OCI-M1 (cell line): ENCODE measurements at regions not wholly inside any gene's neighbourhood (a gene's known extent, or its start where the extent isn't known, plus 50 kb on each side); places are given as distances from the start of the nearest gene placed in this dataset.
"Not testable (repeated sequence)": the region's sequence is repeated elsewhere in the genome, so short reads cannot be mapped to it uniquely, and the experiment has no call there.

Experiments
- DNase-seq: peaks from one replicate; lab custom pipeline; 2025; lab: John Stamatoyannopoulos, UW

- DNase-seq: no peak
These were observed 85.9 kb downstream of the ASMT start for GRCh38 chrX:1700757-1701156.

DNA sequence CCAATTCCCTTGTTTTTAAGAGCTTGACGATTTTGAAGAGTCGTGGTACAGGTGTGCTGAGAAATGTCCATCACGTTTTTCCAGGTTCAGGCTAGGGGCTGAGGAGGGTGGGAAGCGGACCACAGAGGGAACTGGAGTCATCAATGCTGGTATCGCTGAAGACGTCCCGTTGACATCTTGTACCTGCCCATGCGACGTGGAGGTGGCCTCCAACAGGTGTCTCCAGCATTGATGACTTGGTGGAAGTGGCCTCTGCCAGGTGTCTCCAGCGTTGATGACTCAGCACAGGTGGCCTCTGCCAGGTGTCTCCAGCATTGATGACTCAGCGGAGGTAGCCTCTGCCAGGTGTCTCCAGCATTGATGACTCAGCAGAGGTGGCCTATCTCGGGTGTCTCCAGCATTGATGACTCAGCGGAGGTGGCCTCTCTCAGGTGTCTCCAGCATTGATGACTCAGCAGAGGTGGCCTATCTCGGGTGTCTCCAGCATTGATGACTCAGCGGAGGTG lies 86.6 kb downstream of the ASMT start:
- not testable (repeated sequence) for DNase-seq

- DNase-seq: not testable (repeated sequence)
These were observed 87.3 kb downstream of the ASMT start for GRCh38 chrX:1702142-1702541.

- not testable (repeated sequence) for DNase-seq
These were observed 87.7 kb downstream of the ASMT start for GRCh38 chrX:1702557-1702956.

- not testable (repeated sequence) for DNase-seq
These were observed 94.4 kb downstream of the ASMT start for GRCh38 chrX:1709277-1709676.

GRCh38 chrX:1713296-1713695 lies 98.4 kb downstream of the ASMT start:
- no peak for DNase-seq

GRCh38 chrX:1717373-1717772 lies 102.5 kb downstream of the ASMT start:
- no peak for DNase-seq

DNA sequence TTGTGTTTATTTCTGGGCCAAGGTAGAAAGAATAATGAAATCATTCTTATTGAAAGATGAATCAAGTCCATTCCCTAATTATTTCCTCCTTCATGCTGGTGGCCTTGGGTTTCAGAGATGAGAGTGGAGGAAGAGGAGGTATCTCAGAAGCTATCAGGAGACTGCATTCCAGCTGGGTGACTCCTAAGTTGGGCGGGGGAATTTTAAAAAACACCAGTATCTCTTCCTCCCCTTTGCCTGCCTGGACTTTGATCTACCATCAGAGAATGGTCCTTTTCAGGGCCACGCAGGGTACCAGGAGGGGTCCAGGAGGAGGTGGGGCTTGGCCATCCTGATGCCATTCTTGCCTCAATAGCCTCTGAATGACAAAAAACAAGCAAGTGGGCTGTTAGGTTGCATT lies 104.4 kb downstream of the ASMT start:
- DNase-seq: no peak

DNA sequence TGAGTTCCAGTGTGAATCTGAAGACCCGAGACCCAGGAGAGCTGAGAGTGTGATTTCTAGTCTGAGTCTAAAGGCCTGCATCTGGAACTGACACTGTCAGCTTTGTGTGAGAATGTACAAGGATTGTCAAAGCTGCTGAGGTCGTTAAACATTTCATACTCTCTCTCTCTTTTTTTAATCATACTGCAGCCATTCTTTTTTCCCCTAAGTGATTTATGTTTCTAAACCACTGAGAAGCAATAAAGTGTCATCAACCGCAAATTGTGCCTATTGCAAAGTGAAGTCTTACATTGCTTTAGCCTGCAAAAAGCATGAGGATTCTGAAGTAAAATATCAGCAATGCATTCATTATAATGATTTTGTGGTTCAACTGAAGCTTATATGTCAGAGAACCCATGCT lies 106.0 kb downstream of the ASMT start:
- no peak for DNase-seq

- no peak for DNase-seq
These were observed 110.6 kb downstream of the ASMT start for GRCh38 chrX:1725472-1725871.

- DNase-seq: no peak
These were observed 112.7 kb downstream of the ASMT start for GRCh38 chrX:1727531-1728027.

- DNase-seq: no peak
These were observed 119.9 kb downstream of the ASMT start for GRCh38 chrX:1734806-1735205.

DNA sequence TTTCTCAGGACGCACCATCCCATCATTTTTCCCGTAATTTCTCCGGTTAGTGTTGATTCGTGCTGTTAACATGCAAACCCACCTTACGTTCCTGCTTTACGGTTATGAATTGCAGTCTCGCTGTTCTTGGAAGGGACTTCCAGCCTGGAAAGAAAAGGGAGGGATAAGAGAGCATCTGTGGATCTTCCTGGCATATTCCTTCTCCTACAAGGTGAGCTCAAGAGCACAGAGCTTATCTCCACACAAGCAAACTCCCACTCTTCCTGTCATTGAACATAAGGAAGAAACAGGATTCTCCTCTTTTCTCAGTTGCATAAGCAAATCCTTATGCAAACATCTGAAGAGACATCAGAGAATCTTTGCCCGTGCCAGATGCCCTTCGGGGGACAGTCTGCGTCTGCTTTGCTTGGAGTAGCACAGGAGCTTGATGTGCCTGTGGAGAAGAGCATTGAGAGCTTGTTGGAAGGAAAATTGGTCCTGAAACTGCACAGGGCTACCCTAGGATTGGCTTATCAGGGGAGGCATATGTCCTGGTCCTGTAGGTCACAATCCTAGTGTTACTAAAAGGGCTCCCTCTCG lies 127.0 kb downstream of the ASMT start:
- DNase-seq: no peak

- DNase-seq: no peak
These were observed 128.2 kb downstream of the ASMT start for GRCh38 chrX:1743105-1743504.

DNA sequence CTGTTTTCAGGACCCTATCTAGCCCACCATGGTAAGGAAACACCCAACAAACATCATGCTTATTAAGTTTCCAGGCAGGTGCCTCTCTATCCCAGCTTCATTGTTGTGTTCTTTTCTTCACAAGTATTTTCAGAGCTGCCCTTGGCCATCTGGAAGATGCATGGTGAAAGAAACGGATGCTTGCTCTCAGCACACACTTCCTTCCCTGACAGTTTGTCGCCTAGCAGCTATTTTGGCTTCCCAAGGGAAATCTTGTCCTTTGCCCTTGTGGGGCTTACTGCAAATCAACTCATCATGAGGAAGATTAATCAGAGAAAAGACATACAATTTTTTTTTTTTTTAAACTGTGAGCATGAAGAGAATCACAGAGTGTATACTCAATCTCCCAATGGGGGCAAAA lies 128.8 kb downstream of the ASMT start:
- DNase-seq: no peak

- no peak for DNase-seq
These were observed 133.5 kb downstream of the ASMT start for GRCh38 chrX:1748408-1748807.

DNA sequence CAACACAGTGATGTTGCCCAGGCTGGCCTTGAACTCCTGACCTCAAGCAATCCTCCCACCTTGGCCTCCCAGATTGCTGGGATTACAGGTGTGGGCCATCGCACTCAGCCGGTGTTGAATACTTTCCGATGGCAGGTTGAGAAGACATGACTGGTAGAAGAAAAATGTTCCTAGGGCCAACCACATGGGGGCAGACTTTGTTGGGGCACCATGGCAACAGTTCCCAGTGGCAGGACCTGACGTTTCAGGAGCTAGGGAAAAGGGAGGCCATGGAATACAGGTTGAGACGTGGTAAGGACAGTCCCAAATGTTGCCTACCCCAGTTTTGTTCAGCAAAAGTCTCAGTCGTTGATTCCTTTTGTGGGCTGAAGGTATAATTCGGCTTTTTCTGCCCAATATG lies 134.6 kb downstream of the ASMT start:
- no peak for DNase-seq

GRCh38 chrX:1750267-1750666 lies 135.4 kb downstream of the ASMT start:
- no peak for DNase-seq

GRCh38 chrX:1751781-1752180 lies 136.9 kb downstream of the ASMT start:
- DNase-seq: no peak

- DNase-seq: not testable (repeated sequence)
These were observed 137.9 kb downstream of the ASMT start for GRCh38 chrX:1752799-1753198.

- no peak for DNase-seq
These were observed 139.2 kb downstream of the ASMT start for GRCh38 chrX:1754077-1754476.

- no peak for DNase-seq
These were observed 148.4 kb downstream of the ASMT start for GRCh38 chrX:1763294-1763693.

GRCh38 chrX:1764883-1765364 lies 150.1 kb downstream of the ASMT start:
- DNase-seq: peak; percentile 8

- no peak for DNase-seq
These were observed 152.2 kb downstream of the ASMT start for GRCh38 chrX:1767026-1767425.
